ENCODE measurements at regions not wholly inside any gene's neighbourhood (a gene's known extent, or its start where the extent isn't known, plus 50 kb on each side); places are given as distances from the start of the nearest gene placed in this dataset.
"Not testable (repeated sequence)": the region's sequence is repeated elsewhere in the genome, so short reads cannot be mapped to it uniquely, and the experiment has no call there.

GRCh38 chr5:177941386-177941785, 54.7 kb downstream of the PROP1 start:
- not testable (repeated sequence) for DNase-seq (ENCODE audit: low read depth)

GRCh38 chr5:177939246-177940171, 56.5 kb downstream of the PROP1 start:
- DNase-seq (ENCODE audit: low read depth), result not testable (repeated sequence)

GRCh38 chr5:177938767-177939166, 57.3 kb downstream of the PROP1 start:
- not testable (repeated sequence) for DNase-seq (ENCODE audit: low read depth)

GRCh38 chr5:177934233-177934632, 61.8 kb downstream of the PROP1 start:
- DNase-seq (ENCODE audit: low read depth), result peak; percentile 7

GRCh38 chr5:177930269-177931022, 65.6 kb downstream of the PROP1 start:
- not testable (repeated sequence) for DNase-seq (ENCODE audit: low read depth)

- not testable (repeated sequence) for DNase-seq (ENCODE audit: low read depth)
Measured at GRCh38 chr5:177929618-177930017, 66.4 kb downstream of the PROP1 start.

GRCh38 chr5:177927500-177927899, 68.5 kb downstream of the PROP1 start:
- DNase-seq (ENCODE audit: low read depth), result not testable (repeated sequence)

- DNase-seq (ENCODE audit: low read depth), result not testable (repeated sequence)
Measured at GRCh38 chr5:177924577-177924976, 71.5 kb downstream of the PROP1 start.

GRCh38 chr5:177923837-177924236, 72.2 kb downstream of the PROP1 start:
- DNase-seq (ENCODE audit: low read depth), result not testable (repeated sequence)

GRCh38 chr5:177923189-177923588, 72.9 kb downstream of the PROP1 start:
- not testable (repeated sequence) for DNase-seq (ENCODE audit: low read depth)

- DNase-seq (ENCODE audit: low read depth), result not testable (repeated sequence)
Measured at GRCh38 chr5:177909261-177909660, 86.8 kb downstream of the PROP1 start.

GRCh38 chr5:177902806-177903205, 93.2 kb downstream of the PROP1 start:
- not testable (repeated sequence) for DNase-seq (ENCODE audit: low read depth)

GRCh38 chr5:177900066-177900465, 96.0 kb downstream of the PROP1 start:
- DNase-seq (ENCODE audit: low read depth), result not testable (repeated sequence)

- not testable (repeated sequence) for DNase-seq (ENCODE audit: low read depth)
Measured at GRCh38 chr5:177894681-177895453, 101.2 kb downstream of the PROP1 start.

GRCh38 chr5:177892357-177892665, 103.7 kb downstream of the PROP1 start:
- not testable (repeated sequence) for DNase-seq (ENCODE audit: low read depth)

GRCh38 chr5:177891547-177892356, 104.3 kb downstream of the PROP1 start:
- DNase-seq (ENCODE audit: low read depth), result not testable (repeated sequence)

GRCh38 chr5:177883295-177883694, 100.6 kb upstream of the FAM153A start:
- DNase-seq (ENCODE audit: low read depth), result not testable (repeated sequence)

GRCh38 chr5:177875900-177876238, 93.2 kb upstream of the FAM153A start:
- DNase-seq (ENCODE audit: low read depth), result not testable (repeated sequence)

- not testable (repeated sequence) for DNase-seq (ENCODE audit: low read depth)
Measured at GRCh38 chr5:177875013-177875899, 92.6 kb upstream of the FAM153A start.

GRCh38 chr5:177863822-177864446, 81.2 kb upstream of the FAM153A start:
- DNase-seq (ENCODE audit: low read depth), result not testable (repeated sequence)

All from amniotic epithelial cell (primary cell).